HepG2 (cell line): ENCODE measurements at regions not wholly inside any gene's neighbourhood (a gene's known extent, or its start where the extent isn't known, plus 50 kb on each side); places are given as distances from the start of the nearest gene placed in this dataset.

ENCODE experiments used
- ATAC-seq: fragments of 200-7000 bp; cut with Tn5 transposase; 3 replicates; pipeline ENCODE4 v1.9.1; 2020; ENCODE audit warnings: mild to moderate bottlenecking, moderate library complexity
- BruUV-seq: library from RNA; stranded (reverse); fragments of 400-500 nt; replicated peaks from 2 replicates; lab custom pipeline; 2021; lab: Mats Ljungman, UMichigan
- CTCF ChIA-PET: fragments of 300-600 bp; formaldehyde crosslinking; extraction: SDS; loops from one replicate; lab custom pipeline; 2021; ENCODE audit warnings: low total read pairs, inconsistent platforms, low intra/inter-chr PET ratio; lab: Yijun Ruan, JAX
- POLR2A ChIA-PET: fragments of 350-600 bp; sonication (Branson Sonifier 250); formaldehyde crosslinking; loops from one replicate; lab custom pipeline; 2020; ENCODE audit warnings: antibody characterized with exemption, inconsistent platforms; lab: Yijun Ruan, JAX
- DNase-seq: peaks from one replicate; pipeline ENCODE4 v3.0.0-alpha.2; 2015; ENCODE audit warnings: low spot score
- FAIRE-seq: peaks from 3 replicates; lab custom pipeline; 2011; peaks lifted over from hg19 to GRCh38; lab: Jason Lieb, UNC
- H2AFZ ChIP-seq: one replicate; pipeline ENCODE4 v1.6.1; 2011; ENCODE audit warnings: low read length, inconsistent platforms
- H3K27ac ChIP-seq: fragments of 300-600 bp; 3 replicates; pipeline ENCODE4 v1.8.0; 2011; ENCODE audit warnings: mixed run types, mild to moderate bottlenecking, mixed read lengths, low read length, inconsistent platforms; ENCODE audit not compliant: insufficient read depth; ENCODE audit errors: extremely low read length
- H3K27me3 ChIP-seq, 2 experiments: fragments of 200-600 bp in 1 of 2; 2 replicates in 1 of 2; 3 replicates in 1 of 2; pipeline versions ENCODE4 v1.6.0 to v1.8.0; 2011; ENCODE audit warnings: low read length in 2 of 2, mild to moderate bottlenecking in 2 of 2, moderate library complexity in 2 of 2, inconsistent platforms in 1 of 2; ENCODE audit not compliant: insufficient read depth in 2 of 2, control insufficient read depth in 1 of 2
- H3K36me3 ChIP-seq, 2 experiments: fragments of 200-600 bp in 1 of 2; replicated peaks in 1 of 2; 2 replicates in 1 of 2; 3 replicates in 1 of 2; pipeline versions ENCODE4 v1.5.1 to v1.8.0; 2011; ENCODE audit warnings: low read length in 2 of 2, inconsistent platforms in 1 of 2; ENCODE audit not compliant: insufficient read depth in 2 of 2, control insufficient read depth in 1 of 2
- H3K4me1 ChIP-seq: 2 replicates; pipeline ENCODE4 v1.5.1; 2012; ENCODE audit warnings: low read length, inconsistent platforms; ENCODE audit not compliant: insufficient read depth
- H3K4me2 ChIP-seq: 2 replicates; pipeline ENCODE4 v1.6.0; 2011; ENCODE audit warnings: low read depth, low read length, inconsistent platforms
- H3K4me3 ChIP-seq, 3 experiments: fragments of 200-600 bp in 1 of 3; sonication (generic), shearing (Covaris generic) in 1 of 3; replicated peaks in 1 of 3; 2 replicates each; pipeline ENCODE4 v1.5.1; 2011 to 2016; ENCODE audit warnings: low read length in 3 of 3, inconsistent platforms in 2 of 3, low read depth in 2 of 3, mild to moderate bottlenecking in 2 of 3, control low read depth in 1 of 3, mixed read lengths in 1 of 3; ENCODE audit not compliant: insufficient read depth in 1 of 3
- H3K79me2 ChIP-seq: one replicate; pipeline ENCODE4 v1.6.1; 2011; ENCODE audit warnings: low read length, inconsistent platforms; ENCODE audit not compliant: insufficient read depth
- H3K9ac ChIP-seq: 2 replicates; pipeline ENCODE4 v1.6.0; 2011; ENCODE audit warnings: mild to moderate bottlenecking, low read depth, low read length, inconsistent platforms; ENCODE audit not compliant: insufficient read depth
- H3K9me3 ChIP-seq: 2 replicates; pipeline ENCODE4 v1.5.1; 2012; ENCODE audit warnings: mild to moderate bottlenecking, low read length
- H4K20me1 ChIP-seq: 2 replicates; pipeline ENCODE4 v1.6.0; 2011; ENCODE audit warnings: inconsistent platforms, mild to moderate bottlenecking, low read length, moderate library complexity; ENCODE audit not compliant: insufficient read depth
- CEBPG ChIP-seq: IDR thresholded peaks from 2 replicates; pipeline ENCODE4 v1.6.1; 2016
- HMGXB3 ChIP-seq: sonication (generic); formaldehyde crosslinking; IDR thresholded peaks from 2 replicates; pipeline ENCODE4 v1.4.0; 2020; ENCODE audit warnings: missing genetic modification reagents, borderline replicate concordance
- HNF4A ChIP-seq: sonication (generic); formaldehyde crosslinking; IDR thresholded peaks from 2 replicates; pipeline ENCODE4 v1.4.0; 2020; ENCODE audit warnings: missing genetic modification reagents
- KLF6 ChIP-seq: IDR thresholded peaks from 2 replicates; pipeline ENCODE4 v1.8.0; 2016; ENCODE audit warnings: missing biosample characterization, missing genetic modification reagents
- RAD21 ChIP-seq: fragments of 450-650 bp; formaldehyde crosslinking; IDR thresholded peaks from 2 replicates; pipeline ENCODE4 v1.5.0; 2020; ENCODE audit warnings: mild to moderate bottlenecking
- SOX5 ChIP-seq: IDR thresholded peaks from 2 replicates; pipeline ENCODE4 v1.6.1; 2016; ENCODE audit warnings: borderline replicate concordance
- ZBTB20 ChIP-seq: sonication (generic); formaldehyde crosslinking; IDR thresholded peaks from 2 replicates; pipeline ENCODE4 v1.8.1; 2023; ENCODE audit warnings: missing genetic modification reagents, low read depth, mild to moderate bottlenecking, borderline replicate concordance
- ZNF124 ChIP-seq: sonication (generic); formaldehyde crosslinking; IDR thresholded peaks from 2 replicates; pipeline ENCODE4 v1.4.0; 2020; ENCODE audit warnings: missing genetic modification reagents
- ZNF24 ChIP-seq: fragments of 450-650 bp; IDR thresholded peaks from 2 replicates; pipeline ENCODE4 v1.6.1; 2017; ENCODE audit warnings: antibody characterized with exemption, mild to moderate bottlenecking
- WGBS: methylation state at CpG from one replicate; pipeline ENCODE4 v1.1.6; 2017; ENCODE audit warnings: low lambda C conversion rate; 5-methylcytosine and 5-hydroxymethylcytosine counted together
- in situ Hi-C: cut with HindIII; loops from 2 replicates; pipeline ENCODE4 v1.10.0; 2017; ENCODE audit warnings: low pct_unique_long_range_greater_than_20kb; ENCODE audit not compliant: extremely low pct_ligation_motif_present
- intact Hi-C: fragments of 100-400 bp; cut with micrococcal nuclease; formaldehyde crosslinking; loops from one replicate; pipeline ENCODE4 v1.10.0; 2022; ENCODE audit not compliant: unreplicated experiment
- TF ChIP-seq, protein P1 (sequence below): IDR thresholded peaks from 2 replicates; pipeline ENCODE4 v1.6.1; 2016; ENCODE audit warnings: low read depth, control low read depth

- TF ChIP-seq, protein P1, sequence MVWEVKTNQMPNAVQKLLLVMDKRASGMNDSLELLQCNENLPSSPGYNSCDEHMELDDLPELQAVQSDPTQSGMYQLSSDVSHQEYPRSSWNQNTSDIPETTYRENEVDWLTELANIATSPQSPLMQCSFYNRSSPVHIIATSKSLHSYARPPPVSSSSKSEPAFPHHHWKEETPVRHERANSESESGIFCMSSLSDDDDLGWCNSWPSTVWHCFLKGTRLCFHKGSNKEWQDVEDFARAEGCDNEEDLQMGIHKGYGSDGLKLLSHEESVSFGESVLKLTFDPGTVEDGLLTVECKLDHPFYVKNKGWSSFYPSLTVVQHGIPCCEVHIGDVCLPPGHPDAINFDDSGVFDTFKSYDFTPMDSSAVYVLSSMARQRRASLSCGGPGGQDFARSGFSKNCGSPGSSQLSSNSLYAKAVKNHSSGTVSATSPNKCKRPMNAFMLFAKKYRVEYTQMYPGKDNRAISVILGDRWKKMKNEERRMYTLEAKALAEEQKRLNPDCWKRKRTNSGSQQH (CRISPR knock-in tag), result no peak
- peak; percentile 21; the same call in 1 of the 2 replicates for TF ChIP-seq RAD21 (CRISPR knock-in tag)
- no peak for TF ChIP-seq ZBTB20 (CRISPR knock-in tag)
- TF ChIP-seq ZNF24, result peak; percentile 38; the same call in 1 of the 2 replicates
- TF ChIP-seq HNF4A, result peak; percentile 40; the same call in 1 of the 2 replicates
- TF ChIP-seq SOX5 (CRISPR knock-in tag), result peak; percentile 77; the same call in 1 of the 2 replicates
- peak; percentile 38 for TF ChIP-seq CEBPG
These were observed 156.0 kb upstream of the NFE2L3 start (continued) for GRCh38 chr7:25996006-25996408.

GRCh38 chr7:25998499-25998898 lies 153.5 kb upstream of the NFE2L3 start:
- FAIRE-seq (no peak), ATAC-seq (no peak), DNase-seq (no peak)
- Histone ChIP-seq H3K4me1 (peaks cover 40% of the 10 kb centered on the region), H3K27me3 (no peaks in the 10 kb centered on the region), H3K79me2 (no peaks in the 10 kb centered on the region), H2AFZ (no peak overlapping the region), H4K20me1 (no peaks in the 10 kb centered on the region), H3K36me3 (no peaks in the 10 kb centered on the region), H3K4me3 (no peak overlapping the region), H3K4me2 (no peak overlapping the region), H3K27ac (no peak overlapping the region), H3K9ac (no peak overlapping the region), H3K9me3 (no peaks in the 10 kb centered on the region)
- ChIA-PET CTCF (no interaction called here), POLR2A (no interaction called here)
- no peak for TF ChIP-seq ZNF124 (CRISPR knock-in tag)
- TF ChIP-seq KLF6, result no peak
- no peak for TF ChIP-seq HMGXB3 (CRISPR knock-in tag)
- in situ Hi-C loops (no loop called here), intact Hi-C loops (no loop called here)
- 83% methylated on average over 9 of the region's 9 CpGs for WGBS
- no TSS peak for BruUV-seq
